Activated naive CD8-positive, alpha-beta T cell (primary cell): ENCODE measurements at regions not wholly inside any gene's neighbourhood (a gene's known extent, or its start where the extent isn't known, plus 50 kb on each side); places are given as distances from the start of the nearest gene placed in this dataset.
"Not testable (repeated sequence)": the region's sequence is repeated elsewhere in the genome, so short reads cannot be mapped to it uniquely, and the experiment has no call there.

Experiments
- H3K27ac Mint-ChIP-seq: one replicate; pipeline ENCODE4 v1.8.0; 2021; ENCODE audit warnings: mixed read lengths
- H3K27me3 Mint-ChIP-seq: one replicate; pipeline ENCODE4 v1.8.0; 2021; ENCODE audit warnings: mixed read lengths
- H3K36me3 Mint-ChIP-seq: one replicate; pipeline ENCODE4 v1.8.0; 2021; ENCODE audit warnings: mixed read lengths
- H3K4me1 Mint-ChIP-seq: one replicate; pipeline ENCODE4 v1.8.0; 2021; ENCODE audit warnings: low read depth, mixed read lengths
- H3K4me3 Mint-ChIP-seq: one replicate; pipeline ENCODE4 v1.8.0; 2021; ENCODE audit warnings: mild to moderate bottlenecking, mixed read lengths
- H3K9me3 Mint-ChIP-seq: one replicate; pipeline ENCODE4 v1.8.0; 2021; ENCODE audit warnings: low read depth, mixed read lengths

GRCh38 chr9:22595805-22596204, 149.2 kb downstream of the DMRTA1 start:
- Mint-ChIP-seq H3K27me3 (no peaks in the 10 kb centered on the region), H3K27ac (no peak overlapping the region), H3K4me3 (no peak overlapping the region), H3K36me3 (no peaks in the 10 kb centered on the region), H3K9me3 (no peaks in the 10 kb centered on the region), H3K4me1 (no peaks in the 10 kb centered on the region)

- H3K4me3 Mint-ChIP-seq: no peak overlapping the region
- H3K4me1 Mint-ChIP-seq: no peaks in the 10 kb centered on the region
- H3K27me3 Mint-ChIP-seq: no peaks in the 10 kb centered on the region
- no peak overlapping the region for H3K27ac Mint-ChIP-seq
- peaks cover 7% of the 10 kb centered on the region for H3K9me3 Mint-ChIP-seq
- no peaks in the 10 kb centered on the region for H3K36me3 Mint-ChIP-seq
Measured at GRCh38 chr9:22617156-22617555, 170.5 kb downstream of the DMRTA1 start.

DNA sequence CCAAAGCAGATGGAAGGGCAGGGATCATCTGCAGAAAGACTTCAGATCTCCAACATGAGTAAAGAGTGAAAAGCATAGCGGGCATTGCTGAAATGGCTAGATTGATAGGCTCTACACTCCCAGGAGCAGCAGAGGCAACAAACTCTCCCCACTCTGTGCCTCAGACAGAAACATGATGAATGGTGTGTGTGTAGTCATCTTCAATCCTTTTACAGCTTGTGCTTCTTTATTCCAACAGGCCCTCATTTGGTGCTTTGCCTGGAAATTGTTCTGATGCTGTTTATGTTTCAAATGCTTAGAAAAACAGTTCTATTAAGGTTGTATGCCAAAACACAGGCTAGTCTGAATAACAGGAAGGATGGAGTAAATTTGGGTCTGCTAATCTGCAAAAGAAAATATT, 176.2 kb downstream of the DMRTA1 start:
- Mint-ChIP-seq H3K4me1 (no peaks in the 10 kb centered on the region), H3K27me3 (no peaks in the 10 kb centered on the region), H3K9me3 (peaks cover 15% of the 10 kb centered on the region), H3K27ac (no peak overlapping the region), H3K36me3 (no peaks in the 10 kb centered on the region), H3K4me3 (no peak overlapping the region)

DNA sequence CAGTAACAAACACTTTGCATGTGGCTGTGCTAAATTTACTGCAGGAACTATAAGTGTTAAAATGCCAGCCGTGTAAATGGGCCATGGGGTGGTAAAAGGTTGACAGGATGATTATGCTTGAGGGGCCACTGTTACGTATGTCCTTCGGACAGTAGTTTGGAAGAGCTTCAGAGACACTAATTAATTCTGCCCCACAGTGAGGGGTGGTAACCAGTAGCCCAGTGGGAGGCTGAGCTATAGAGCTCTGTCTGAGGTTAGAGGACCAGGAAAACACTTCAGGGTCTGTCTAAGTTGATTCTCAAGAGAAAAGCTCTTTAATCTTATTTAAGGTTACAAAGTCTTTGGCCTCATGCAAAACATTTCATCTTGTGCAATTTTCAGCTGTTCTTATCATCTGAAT, 176.6 kb downstream of the DMRTA1 start:
- Mint-ChIP-seq H3K4me3 (no peak overlapping the region), H3K27me3 (no peaks in the 10 kb centered on the region), H3K9me3 (peaks cover 15% of the 10 kb centered on the region), H3K36me3 (no peaks in the 10 kb centered on the region), H3K4me1 (no peaks in the 10 kb centered on the region), H3K27ac (no peak overlapping the region)

GRCh38 chr9:22625540-22625939, 178.9 kb downstream of the DMRTA1 start:
- Mint-ChIP-seq H3K4me1 (no peaks in the 10 kb centered on the region), H3K27me3 (no peaks in the 10 kb centered on the region), H3K36me3 (no peaks in the 10 kb centered on the region), H3K9me3 (peaks cover 27% of the 10 kb centered on the region), H3K27ac (no peak overlapping the region), H3K4me3 (no peak overlapping the region)

- Mint-ChIP-seq H3K27ac (no peak overlapping the region), H3K9me3 (no peaks in the 10 kb centered on the region), H3K27me3 (no peaks in the 10 kb centered on the region), H3K36me3 (no peaks in the 10 kb centered on the region), H3K4me3 (no peak overlapping the region), H3K4me1 (no peaks in the 10 kb centered on the region)
Measured at GRCh38 chr9:22643541-22643940, 196.9 kb downstream of the DMRTA1 start.

- Mint-ChIP-seq H3K9me3 (peaks cover 4% of the 10 kb centered on the region), H3K4me1 (no peaks in the 10 kb centered on the region), H3K36me3 (no peaks in the 10 kb centered on the region), H3K27me3 (no peaks in the 10 kb centered on the region), H3K27ac (no peak overlapping the region), H3K4me3 (no peak overlapping the region)
Measured at GRCh38 chr9:22645893-22646292, 199.3 kb downstream of the DMRTA1 start.

DNA sequence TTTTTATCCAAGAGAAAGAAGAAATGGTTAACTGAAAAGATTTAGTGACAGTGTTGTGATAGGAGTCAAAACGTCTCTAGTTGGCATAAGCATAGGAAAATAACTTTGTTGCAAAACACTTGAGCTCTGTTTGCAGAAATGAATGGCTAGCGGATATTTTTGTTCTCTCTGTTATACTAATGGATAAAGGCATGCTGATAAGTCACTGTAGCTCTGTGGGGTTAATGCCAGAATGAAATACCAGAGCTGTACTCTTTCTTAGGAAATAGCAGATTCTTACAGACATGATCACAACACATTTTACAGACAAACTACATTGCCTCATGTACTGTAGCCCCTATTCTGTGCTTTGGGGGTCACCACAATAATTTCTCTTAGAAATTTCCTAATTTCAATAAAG, 202.8 kb downstream of the DMRTA1 start:
- Mint-ChIP-seq H3K4me1 (no peaks in the 10 kb centered on the region), H3K9me3 (peaks cover 8% of the 10 kb centered on the region), H3K27ac (no peak overlapping the region), H3K4me3 (no peak overlapping the region), H3K27me3 (no peaks in the 10 kb centered on the region), H3K36me3 (no peaks in the 10 kb centered on the region)

DNA sequence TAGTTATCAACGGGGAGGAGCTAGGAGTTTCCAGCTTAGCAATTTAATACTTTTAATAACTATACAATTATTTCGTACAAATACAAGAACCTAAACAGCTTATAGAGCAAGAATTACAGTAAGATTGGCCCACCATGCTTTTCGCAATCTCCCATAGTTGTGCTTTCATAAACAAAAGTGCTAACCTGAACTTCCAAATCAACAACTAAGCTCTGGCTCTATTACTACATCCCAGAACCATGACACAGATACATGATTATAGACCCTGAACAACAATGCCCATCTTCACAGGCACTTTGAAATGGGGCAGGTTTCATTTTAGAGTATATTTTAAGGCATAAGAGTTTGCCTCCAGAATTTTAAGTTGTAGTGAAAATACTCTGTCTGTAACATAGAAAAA, 203.5 kb downstream of the DMRTA1 start:
- Mint-ChIP-seq H3K27ac (no peak overlapping the region), H3K4me1 (no peaks in the 10 kb centered on the region), H3K36me3 (no peaks in the 10 kb centered on the region), H3K27me3 (no peaks in the 10 kb centered on the region), H3K9me3 (peaks cover 8% of the 10 kb centered on the region), H3K4me3 (no peak overlapping the region)

- Mint-ChIP-seq H3K27me3 (no peaks in the 10 kb centered on the region), H3K9me3 (peaks cover 8% of the 10 kb centered on the region), H3K36me3 (no peaks in the 10 kb centered on the region), H3K4me3 (no peak overlapping the region), H3K27ac (no peak overlapping the region), H3K4me1 (no peaks in the 10 kb centered on the region)
Measured at GRCh38 chr9:22650946-22651345, 204.3 kb downstream of the DMRTA1 start.

GRCh38 chr9:22654833-22655232, 208.2 kb downstream of the DMRTA1 start:
- no peaks in the 10 kb centered on the region for H3K27me3 Mint-ChIP-seq
- H3K36me3 Mint-ChIP-seq: no peaks in the 10 kb centered on the region
- H3K4me3 Mint-ChIP-seq: no peak overlapping the region
- H3K4me1 Mint-ChIP-seq: no peaks in the 10 kb centered on the region
- H3K27ac Mint-ChIP-seq: no peak overlapping the region
- peaks cover 4% of the 10 kb centered on the region for H3K9me3 Mint-ChIP-seq

- Mint-ChIP-seq H3K4me3 (no peak overlapping the region), H3K4me1 (no peaks in the 10 kb centered on the region)
Measured at GRCh38 chr9:22657713-22658112, 211.1 kb downstream of the DMRTA1 start.

DNA sequence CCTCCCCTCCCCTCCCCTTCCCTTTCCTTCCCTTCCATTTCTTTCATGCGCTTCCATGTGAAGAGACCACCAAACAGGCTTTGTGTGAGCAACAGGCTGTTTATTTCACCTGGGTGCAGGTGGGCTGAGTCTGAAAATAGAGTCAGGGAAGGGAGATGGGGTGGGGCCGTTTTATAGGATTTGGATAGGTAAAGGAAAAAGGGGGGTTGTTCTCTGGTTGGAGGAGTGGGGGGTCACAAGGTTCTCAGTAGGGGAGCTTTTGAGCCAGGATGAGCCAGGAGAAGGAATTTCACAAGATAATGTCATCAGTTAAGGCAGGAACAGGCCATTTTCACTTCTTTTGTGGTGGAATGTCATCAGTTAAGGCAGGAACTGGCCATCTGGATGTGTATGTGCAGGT, 211.9 kb downstream of the DMRTA1 start:
- not testable (repeated sequence) for H3K4me3 Mint-ChIP-seq, H3K36me3 Mint-ChIP-seq, H3K27ac Mint-ChIP-seq, H3K9me3 Mint-ChIP-seq, H3K4me1 Mint-ChIP-seq, H3K27me3 Mint-ChIP-seq

More at GRCh38 chr9:22657713-22658112, 211.1 kb downstream of the DMRTA1 start:
- Mint-ChIP-seq H3K9me3 (no peaks in the 10 kb centered on the region), H3K27ac (no peak overlapping the region), H3K27me3 (no peaks in the 10 kb centered on the region), H3K36me3 (no peaks in the 10 kb centered on the region)

GRCh38 chr9:22682536-22682935, 235.9 kb downstream of the DMRTA1 start:
- H3K27me3 Mint-ChIP-seq: no peaks in the 10 kb centered on the region
- no peaks in the 10 kb centered on the region for H3K36me3 Mint-ChIP-seq
- no peak overlapping the region for H3K27ac Mint-ChIP-seq
- H3K9me3 Mint-ChIP-seq: no peaks in the 10 kb centered on the region
- H3K4me1 Mint-ChIP-seq: no peaks in the 10 kb centered on the region
- H3K4me3 Mint-ChIP-seq: no peak overlapping the region

DNA sequence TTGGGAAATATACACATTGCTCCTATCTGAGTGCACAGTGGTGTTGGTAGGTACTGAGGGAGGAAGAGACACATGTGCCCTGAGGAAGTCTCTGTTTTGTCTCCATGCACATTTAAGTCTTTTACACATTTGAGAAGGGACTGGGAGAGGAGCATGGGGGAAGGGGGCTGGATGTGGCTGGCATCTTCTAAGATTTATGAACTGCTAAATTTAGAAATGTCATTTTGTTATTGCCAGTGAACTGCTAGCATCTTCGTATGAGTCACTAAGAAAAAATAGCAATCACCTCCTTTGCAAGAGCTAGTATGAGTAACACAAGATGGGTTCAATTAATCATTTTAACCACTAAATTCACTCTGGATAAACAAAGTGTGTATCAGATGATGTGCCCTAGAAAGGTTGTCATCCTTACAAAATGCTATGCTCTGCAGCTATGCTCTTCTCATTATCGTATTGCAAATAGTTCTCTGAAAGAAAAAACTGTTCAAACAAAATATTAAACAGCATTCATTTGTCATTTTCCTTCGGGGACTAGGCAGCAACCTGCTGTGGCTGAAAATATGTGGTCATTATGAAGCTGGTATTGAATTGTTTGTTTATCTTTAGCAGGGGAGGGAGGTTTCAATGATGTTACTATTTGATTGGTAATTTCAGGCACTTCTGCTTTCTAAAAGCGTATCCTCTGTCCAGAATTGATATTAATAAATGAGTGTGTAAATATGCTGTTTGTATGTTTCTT, 236.5 kb downstream of the DMRTA1 start:
- H3K4me3 Mint-ChIP-seq: no peak overlapping the region
- H3K27me3 Mint-ChIP-seq: no peaks in the 10 kb centered on the region

GRCh38 chr9:22683700-22684075, 237.1 kb downstream of the DMRTA1 start:
- Mint-ChIP-seq H3K27ac (no peak overlapping the region), H3K36me3 (no peaks in the 10 kb centered on the region), H3K4me3 (no peak overlapping the region), H3K27me3 (no peaks in the 10 kb centered on the region), H3K4me1 (no peaks in the 10 kb centered on the region), H3K9me3 (no peaks in the 10 kb centered on the region)

More for the DNA sequence above, 236.5 kb downstream of the DMRTA1 start:
- H3K4me1 Mint-ChIP-seq: no peaks in the 10 kb centered on the region
- H3K27ac Mint-ChIP-seq: no peak overlapping the region
- no peaks in the 10 kb centered on the region for H3K9me3 Mint-ChIP-seq
- no peaks in the 10 kb centered on the region for H3K36me3 Mint-ChIP-seq
